IPS-15b (cell line): ENCODE measurements at regions not wholly inside any gene's neighbourhood (a gene's known extent, or its start where the extent isn't known, plus 50 kb on each side); places are given as distances from the start of the nearest gene placed in this dataset.

ENCODE experiments used
- H3K27me3 ChIP-seq: one replicate; pipeline ENCODE4 v1.6.1; 2013; ENCODE audit warnings: low read length; ENCODE audit not compliant: control insufficient read depth, insufficient read depth
- H3K36me3 ChIP-seq: one replicate; pipeline ENCODE4 v1.6.1; 2013; ENCODE audit warnings: low read length; ENCODE audit not compliant: control insufficient read depth, insufficient read depth
- H3K4me1 ChIP-seq: one replicate; pipeline ENCODE4 v1.6.1; 2013; ENCODE audit warnings: mild to moderate bottlenecking, low read length; ENCODE audit not compliant: control insufficient read depth, insufficient read depth
- H3K4me3 ChIP-seq: one replicate; pipeline ENCODE4 v1.5.1; 2013; ENCODE audit warnings: low read depth, low read length
- H3K9ac ChIP-seq: one replicate; pipeline ENCODE4 v1.6.1; 2013; ENCODE audit warnings: low read depth, mild to moderate bottlenecking, low read length
- H3K9me3 ChIP-seq: one replicate; pipeline ENCODE4 v1.6.1; 2013; ENCODE audit warnings: mild to moderate bottlenecking, low read length; ENCODE audit not compliant: control insufficient read depth, insufficient read depth

DNA sequence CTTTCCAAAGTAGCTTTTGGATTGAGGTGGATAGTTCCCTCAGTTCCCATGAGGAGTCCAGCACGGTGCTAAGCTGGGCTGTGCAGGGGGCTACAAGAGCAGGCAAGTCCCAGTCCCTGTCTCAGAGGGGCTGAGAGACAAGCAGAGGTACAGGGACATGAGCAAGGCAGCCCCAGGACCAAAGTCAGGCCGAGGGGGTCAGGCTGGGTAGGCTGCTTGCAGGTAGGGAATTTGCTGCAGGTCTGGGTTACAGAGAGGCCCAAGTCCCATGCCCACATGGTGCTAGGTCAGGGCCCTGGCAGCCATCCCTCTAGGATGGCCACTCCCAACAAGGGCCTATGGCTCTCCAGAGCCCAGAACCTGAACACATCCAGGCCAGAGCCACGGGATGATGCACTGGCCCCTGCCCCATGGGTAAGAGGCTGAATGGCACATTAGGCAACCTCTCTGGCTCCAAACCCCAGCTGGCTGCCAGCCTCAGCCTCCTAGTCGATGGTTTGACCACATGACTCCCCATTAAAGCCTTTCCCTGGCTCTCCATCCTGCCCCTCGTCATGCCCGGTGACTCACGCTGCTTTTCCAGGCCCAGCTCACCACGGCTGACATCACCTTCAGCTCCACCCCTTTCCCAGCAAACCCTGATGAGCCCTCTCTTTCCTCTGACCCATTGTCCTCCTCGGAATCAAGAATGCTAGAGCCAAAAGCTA is 83.7 kb downstream of the SDC1 start:
- Histone ChIP-seq H3K9ac (no peak overlapping the region), H3K4me1 (peaks cover under 1% of the 10 kb centered on the region), H3K9me3 (no peaks in the 10 kb centered on the region), H3K36me3 (no peaks in the 10 kb centered on the region), H3K27me3 (no peaks in the 10 kb centered on the region), H3K4me3 (no peak overlapping the region)

DNA sequence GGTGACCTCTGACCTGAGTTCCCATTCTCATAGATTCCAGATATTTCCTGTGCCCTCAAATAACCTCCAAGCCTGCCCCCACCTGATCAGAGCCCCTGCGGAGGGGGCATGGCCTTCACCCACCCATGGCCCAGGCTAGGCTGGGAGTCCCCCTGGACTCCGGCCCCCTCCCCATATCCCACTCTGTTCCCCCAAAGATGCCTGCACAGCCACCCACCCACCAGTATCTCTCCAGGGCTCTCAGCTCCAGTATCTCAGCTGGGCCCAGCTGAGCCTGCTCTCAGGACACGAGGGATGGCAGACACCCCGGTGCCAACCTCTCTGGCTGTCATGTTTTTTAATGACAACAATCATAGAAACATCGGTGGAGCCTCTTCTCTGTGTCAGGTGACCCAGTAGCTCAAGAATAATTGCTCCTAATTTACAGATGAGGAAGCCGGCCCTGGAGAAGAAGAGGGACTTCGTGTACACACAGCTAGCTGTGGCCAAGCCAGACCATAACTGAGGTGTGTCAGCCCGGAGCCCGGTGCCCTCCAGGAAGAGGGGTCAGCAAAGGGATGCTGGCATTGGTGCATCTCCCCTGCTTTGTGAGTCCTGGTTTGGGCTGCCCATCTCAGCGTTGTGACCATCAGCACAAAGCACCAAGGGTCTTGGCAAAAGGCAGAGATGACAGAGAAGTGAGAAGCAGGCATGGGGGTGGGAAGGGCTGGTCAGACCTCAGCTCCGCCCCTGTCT is 84.4 kb downstream of the SDC1 start:
- Histone ChIP-seq H3K4me1 (peaks cover 3% of the 10 kb centered on the region), H3K36me3 (no peaks in the 10 kb centered on the region), H3K4me3 (no peak overlapping the region), H3K9ac (no peak overlapping the region), H3K9me3 (no peaks in the 10 kb centered on the region), H3K27me3 (no peaks in the 10 kb centered on the region)

DNA sequence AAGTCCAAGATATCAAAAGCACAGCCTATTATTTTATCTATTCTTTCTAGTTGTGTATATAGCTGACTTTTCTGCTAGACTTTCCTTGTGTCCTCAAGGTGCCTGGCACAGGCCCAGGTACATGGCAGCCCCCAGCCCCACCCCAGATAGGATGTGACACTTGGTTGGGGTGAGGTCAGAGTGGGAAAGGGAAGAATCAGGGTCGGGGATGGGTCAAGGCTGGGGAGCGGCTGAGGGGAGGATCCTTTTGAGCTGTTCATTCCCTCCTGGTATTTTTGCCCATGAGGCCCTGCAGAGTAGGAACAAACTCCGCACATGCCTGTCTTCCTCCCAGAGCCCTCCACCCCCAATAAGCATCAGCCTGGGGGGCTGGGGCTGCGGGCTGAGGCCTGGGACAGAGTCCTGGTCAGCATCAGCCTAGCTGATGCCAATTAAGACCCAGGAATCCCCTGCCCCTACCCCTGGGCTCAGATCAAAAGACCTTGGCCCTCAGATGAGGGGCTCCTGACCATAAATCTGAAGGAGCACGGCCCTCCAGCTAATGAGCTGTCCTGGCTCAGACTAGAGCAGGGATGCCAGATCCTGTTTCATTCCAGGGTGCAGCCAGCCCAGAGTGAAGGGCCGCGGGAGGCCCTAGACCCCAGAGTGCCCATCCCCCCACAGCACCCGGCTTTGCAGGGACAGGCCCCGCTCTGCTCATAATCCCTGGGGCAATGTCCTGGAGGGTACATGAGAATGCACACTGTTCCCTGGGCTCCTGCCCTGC is 85.3 kb downstream of the SDC1 start:
- Histone ChIP-seq H3K9me3 (no peaks in the 10 kb centered on the region), H3K9ac (no peak overlapping the region), H3K27me3 (no peaks in the 10 kb centered on the region), H3K4me3 (no peak overlapping the region), H3K36me3 (no peaks in the 10 kb centered on the region), H3K4me1 (peaks cover 3% of the 10 kb centered on the region)

DNA sequence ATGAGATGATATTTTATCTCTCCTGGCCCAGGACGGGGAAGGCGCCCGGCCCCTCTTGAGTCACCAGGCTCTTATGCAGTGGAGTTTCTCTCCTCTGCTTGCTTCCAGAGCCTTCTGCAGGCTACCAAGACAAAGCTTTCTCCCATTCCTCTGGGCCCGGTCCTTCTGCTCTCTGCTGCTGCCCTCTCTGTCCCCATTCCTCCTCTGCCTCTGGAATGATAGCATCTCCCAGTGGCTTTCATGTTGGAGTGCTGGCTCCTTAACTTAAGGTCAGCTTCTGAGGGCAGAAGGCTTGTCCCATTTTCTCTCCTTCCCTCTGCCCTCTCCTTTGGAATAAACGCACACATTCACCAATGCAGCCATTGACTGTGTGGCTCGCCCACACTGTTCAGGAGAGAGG is 86.2 kb downstream of the SDC1 start:
- no peak overlapping the region for H3K9ac ChIP-seq
- H3K4me1 ChIP-seq: peaks cover 3% of the 10 kb centered on the region
- no peaks in the 10 kb centered on the region for H3K9me3 ChIP-seq
- H3K36me3 ChIP-seq: no peaks in the 10 kb centered on the region
- H3K4me3 ChIP-seq: no peak overlapping the region
- H3K27me3 ChIP-seq: no peaks in the 10 kb centered on the region

DNA sequence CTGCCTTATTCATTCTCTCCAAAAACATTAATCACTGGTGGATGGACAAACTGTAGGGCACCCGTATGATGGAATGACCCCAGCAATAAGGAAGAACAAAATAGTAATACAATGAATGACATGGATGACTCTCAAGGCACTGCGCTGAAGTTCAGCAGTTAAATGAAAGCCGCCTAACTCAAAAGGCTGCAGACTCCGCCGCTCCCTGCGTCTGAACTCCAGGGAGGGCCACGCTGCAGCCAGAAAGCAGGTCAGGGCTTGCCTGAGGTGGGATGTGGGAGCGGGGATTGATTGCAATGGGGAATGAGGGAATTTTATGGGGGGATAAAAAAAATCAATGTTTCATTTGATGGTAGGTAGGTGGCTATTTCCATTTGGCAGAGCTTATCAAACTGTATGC is 86.5 kb upstream of the LAPTM4A start:
- no peak overlapping the region for H3K4me3 ChIP-seq
- no peak overlapping the region for H3K9ac ChIP-seq
- peaks cover 3% of the 10 kb centered on the region for H3K4me1 ChIP-seq
- H3K27me3 ChIP-seq: no peaks in the 10 kb centered on the region
- H3K36me3 ChIP-seq: no peaks in the 10 kb centered on the region
- no peaks in the 10 kb centered on the region for H3K9me3 ChIP-seq

DNA sequence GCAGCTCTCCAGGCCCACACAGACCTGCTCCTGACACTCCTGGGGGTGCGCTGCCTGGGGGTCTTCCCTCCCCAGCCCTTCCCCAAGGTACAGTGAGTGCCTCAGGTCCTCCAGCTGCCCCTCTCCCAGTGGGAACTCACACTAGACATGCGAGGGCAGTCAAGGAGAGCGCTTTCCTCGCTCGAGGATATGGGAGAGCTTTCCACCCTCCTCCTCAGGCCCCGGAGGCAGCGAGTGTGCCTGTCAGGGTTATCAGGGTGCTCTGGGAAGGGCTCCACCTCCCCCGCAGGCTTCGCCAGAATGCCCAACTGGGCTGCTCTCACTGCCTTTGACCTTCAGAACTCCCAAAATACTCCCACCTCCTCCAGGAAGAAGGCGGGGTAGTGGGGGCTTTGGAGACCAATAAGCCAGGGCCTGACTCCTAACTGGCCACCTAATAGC is 85.7 kb upstream of the LAPTM4A start:
- Histone ChIP-seq H3K4me1 (peaks cover 3% of the 10 kb centered on the region), H3K36me3 (no peaks in the 10 kb centered on the region), H3K4me3 (no peak overlapping the region), H3K9me3 (no peaks in the 10 kb centered on the region), H3K9ac (no peak overlapping the region), H3K27me3 (no peaks in the 10 kb centered on the region)

DNA sequence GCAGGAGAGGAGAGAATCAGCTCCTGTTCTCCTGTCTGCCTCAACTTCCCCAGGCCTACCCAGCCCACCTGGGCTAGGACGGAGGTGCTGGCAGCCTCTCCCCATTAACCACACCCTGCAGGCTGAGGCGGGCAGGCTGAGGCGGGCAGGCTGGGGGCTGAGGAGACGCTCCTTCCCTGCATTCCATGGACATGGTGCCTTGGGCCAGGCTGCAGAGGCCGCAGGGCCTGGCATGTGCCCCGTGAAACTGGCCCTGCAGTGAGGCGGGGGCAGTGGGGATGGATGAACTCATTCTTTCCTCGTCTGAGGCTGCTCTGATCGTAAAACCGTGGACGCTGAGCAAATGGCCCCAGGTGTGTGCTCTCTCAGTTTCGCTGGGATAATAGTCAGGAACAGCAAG is 84.7 kb upstream of the LAPTM4A start:
- Histone ChIP-seq H3K9ac (no peak overlapping the region), H3K27me3 (no peaks in the 10 kb centered on the region), H3K9me3 (no peaks in the 10 kb centered on the region), H3K4me3 (no peak overlapping the region), H3K4me1 (peaks cover 3% of the 10 kb centered on the region), H3K36me3 (no peaks in the 10 kb centered on the region)

DNA sequence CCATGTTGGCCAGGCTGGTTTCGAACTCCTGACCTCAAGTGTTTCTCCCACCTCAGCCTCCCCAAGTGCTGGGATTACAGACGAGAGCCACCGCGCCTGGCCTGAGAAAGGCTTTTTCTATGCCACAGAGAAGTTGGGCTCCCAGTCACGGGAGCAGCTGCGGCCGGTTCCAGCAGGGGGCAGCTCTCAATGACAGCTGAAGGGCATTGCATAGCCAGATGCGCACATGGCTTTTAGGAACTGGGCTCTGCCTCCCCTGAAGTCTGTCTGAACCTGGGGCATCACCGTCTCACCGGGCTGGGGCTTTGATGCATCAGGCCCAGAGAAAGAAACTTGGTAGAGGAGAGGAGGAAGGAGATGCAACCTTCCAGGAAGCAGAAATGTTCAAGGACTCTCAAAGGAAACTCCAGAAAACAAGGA is 84.2 kb upstream of the LAPTM4A start:
- Histone ChIP-seq H3K9ac (no peak overlapping the region), H3K36me3 (no peaks in the 10 kb centered on the region), H3K4me1 (peaks cover 3% of the 10 kb centered on the region), H3K4me3 (no peak overlapping the region), H3K27me3 (no peaks in the 10 kb centered on the region), H3K9me3 (no peaks in the 10 kb centered on the region)

DNA sequence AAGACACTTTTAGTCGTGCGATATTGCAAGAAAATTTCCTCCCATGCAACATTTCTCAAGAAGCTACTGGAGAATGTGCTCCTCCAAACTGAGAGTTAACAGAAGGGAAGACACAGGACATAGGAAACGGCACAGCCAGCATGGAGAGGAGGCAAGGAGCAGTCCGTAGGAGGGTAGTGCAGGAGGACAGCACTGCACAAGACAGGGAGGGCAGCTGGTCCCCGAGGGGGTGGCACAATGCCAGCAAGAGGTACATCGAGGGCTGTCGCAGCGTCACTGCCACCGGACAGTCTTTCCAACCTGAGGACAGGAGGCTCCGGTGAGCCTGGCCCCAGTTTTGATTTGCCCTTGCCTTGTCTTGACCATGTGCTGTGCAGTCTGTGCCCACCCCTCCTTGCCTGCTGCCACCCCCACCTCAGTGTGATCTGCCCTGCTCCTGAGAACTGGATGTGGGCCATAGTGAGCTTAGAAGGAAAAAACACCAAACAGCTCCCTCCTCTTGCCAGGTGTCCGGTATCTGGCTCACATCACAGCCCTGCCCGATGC is 81.6 kb upstream of the LAPTM4A start:
- Histone ChIP-seq H3K4me1 (peaks cover 3% of the 10 kb centered on the region), H3K27me3 (no peaks in the 10 kb centered on the region), H3K36me3 (no peaks in the 10 kb centered on the region), H3K4me3 (no peak overlapping the region), H3K9ac (no peak overlapping the region), H3K9me3 (no peaks in the 10 kb centered on the region)

DNA sequence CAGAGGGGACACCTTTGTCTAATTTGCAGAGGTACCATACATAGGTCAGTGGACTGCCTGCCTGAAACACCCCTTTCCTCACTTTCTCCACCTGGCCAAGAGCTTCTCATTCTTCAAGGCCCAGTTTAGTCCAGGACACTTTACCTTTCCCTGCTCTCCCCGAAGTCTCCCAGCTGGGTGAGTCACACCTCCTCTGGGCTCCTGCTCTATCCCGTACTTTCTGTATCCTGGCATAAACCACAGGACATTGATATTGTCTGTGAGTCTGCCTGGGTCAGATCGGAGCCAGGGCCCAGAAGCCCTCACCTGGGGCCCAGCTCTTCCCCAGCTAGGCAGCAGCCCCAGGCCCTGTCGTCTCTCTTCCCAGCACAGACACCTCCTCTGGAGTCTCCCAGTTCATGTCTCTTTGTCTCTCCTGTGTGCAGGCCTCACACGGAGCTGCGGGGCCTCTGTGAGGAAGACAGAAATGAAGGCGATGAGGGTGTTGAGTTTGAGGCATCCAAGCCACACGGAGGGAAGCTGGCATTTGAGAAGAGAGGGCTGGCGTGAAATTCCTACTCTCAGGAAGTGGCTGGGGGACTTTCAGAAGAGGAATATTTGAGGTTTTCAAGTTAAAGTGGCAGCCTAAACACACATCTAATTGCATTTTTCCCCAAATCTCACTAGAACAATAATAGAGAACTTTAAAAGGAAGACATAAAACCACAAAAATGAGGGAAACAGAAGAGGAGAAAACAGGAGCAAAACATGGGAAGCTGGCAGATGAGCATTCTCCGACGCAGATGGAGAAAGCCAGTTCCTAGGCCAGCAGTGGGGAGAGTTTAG is 79.6 kb upstream of the LAPTM4A start:
- H3K9ac ChIP-seq: no peak overlapping the region
- H3K4me3 ChIP-seq: no peak overlapping the region
- H3K27me3 ChIP-seq: no peaks in the 10 kb centered on the region
- H3K4me1 ChIP-seq: peaks cover 3% of the 10 kb centered on the region
- no peaks in the 10 kb centered on the region for H3K36me3 ChIP-seq
- H3K9me3 ChIP-seq: no peaks in the 10 kb centered on the region

DNA sequence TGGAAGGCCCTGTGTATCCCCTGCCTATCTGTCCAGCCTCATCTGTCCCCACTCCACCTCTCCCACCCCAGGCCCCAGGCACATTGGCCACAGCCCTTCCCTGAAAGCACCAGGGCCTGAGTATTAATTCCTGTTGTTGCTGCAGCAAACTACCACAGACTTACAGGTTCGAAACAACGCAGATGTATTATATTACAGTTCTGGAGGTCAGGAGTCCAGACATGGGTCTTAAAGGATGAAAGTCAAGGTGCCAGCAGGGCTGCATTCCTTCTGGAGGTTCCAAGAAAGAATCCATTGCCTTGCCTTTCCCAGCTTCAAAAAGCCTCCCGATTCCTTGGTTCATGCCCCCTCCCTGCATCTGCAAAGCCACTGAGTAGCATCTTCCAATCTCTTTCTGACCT is 78.7 kb upstream of the LAPTM4A start:
- Histone ChIP-seq H3K4me1 (no peaks in the 10 kb centered on the region), H3K27me3 (no peaks in the 10 kb centered on the region), H3K9ac (no peak overlapping the region), H3K4me3 (no peak overlapping the region), H3K9me3 (no peaks in the 10 kb centered on the region), H3K36me3 (no peaks in the 10 kb centered on the region)
